GM21737 (cell line): ENCODE measurements at regions not wholly inside any gene's neighbourhood (a gene's known extent, or its start where the extent isn't known, plus 50 kb on each side); places are given as distances from the start of the nearest gene placed in this dataset.
"Not testable (repeated sequence)": the region's sequence is repeated elsewhere in the genome, so short reads cannot be mapped to it uniquely, and the experiment has no call there.

Source experiments
- ATAC-seq: cut with Tn5 transposase; IDR thresholded peaks from one replicate; pipeline ENCODE4 v1.9.1; 2021; ENCODE audit warnings: mild to moderate bottlenecking, moderate library complexity; ENCODE audit not compliant: unreplicated experiment

GRCh38 chr11:8772571-8773519 lies 90.3 kb downstream of the RPL27A start:
- no peak for ATAC-seq

- no peak for ATAC-seq
Observed at GRCh38 chr11:8773916-8774539, 91.4 kb downstream of the RPL27A start.

GRCh38 chr11:8774916-8775315 lies 92.3 kb downstream of the RPL27A start:
- not testable (repeated sequence) for ATAC-seq

GRCh38 chr11:8775332-8775731 lies 92.7 kb downstream of the RPL27A start:
- ATAC-seq = no peak

GRCh38 chr11:8775734-8776133 lies 93.1 kb downstream of the RPL27A start:
- no peak for ATAC-seq

- no peak for ATAC-seq
Observed at GRCh38 chr11:8776209-8776608, 93.6 kb downstream of the RPL27A start.

- ATAC-seq = no peak
Observed at GRCh38 chr11:8777907-8778767, 95.5 kb downstream of the RPL27A start.

- no peak for ATAC-seq
Observed at GRCh38 chr11:8779107-8779506, 96.5 kb downstream of the RPL27A start.

GRCh38 chr11:8779732-8780131 lies 97.1 kb downstream of the RPL27A start:
- ATAC-seq = no peak

GRCh38 chr11:8784954-8785353 lies 102.4 kb downstream of the RPL27A start:
- no peak for ATAC-seq

- ATAC-seq = no peak
Observed at GRCh38 chr11:8785457-8785856, 102.9 kb downstream of the RPL27A start.

GRCh38 chr11:8785998-8786397 lies 103.4 kb downstream of the RPL27A start:
- ATAC-seq = no peak

GRCh38 chr11:8786933-8787332 lies 104.3 kb downstream of the RPL27A start:
- no peak for ATAC-seq

GRCh38 chr11:8787372-8787771 lies 104.8 kb downstream of the RPL27A start:
- no peak for ATAC-seq

- no peak for ATAC-seq
Observed at GRCh38 chr11:8788616-8789015, 106.0 kb downstream of the RPL27A start.

GRCh38 chr11:8789864-8790263 lies 107.3 kb downstream of the RPL27A start:
- ATAC-seq = no peak

- no peak for ATAC-seq
Observed at GRCh38 chr11:8790968-8791367, 108.4 kb downstream of the RPL27A start.

- ATAC-seq = no peak
Observed at GRCh38 chr11:8792710-8793109, 110.1 kb downstream of the RPL27A start.

GRCh38 chr11:8793114-8793777 lies 110.7 kb downstream of the RPL27A start:
- no peak for ATAC-seq

GRCh38 chr11:8794126-8794525 lies 111.5 kb downstream of the RPL27A start:
- no peak for ATAC-seq

- ATAC-seq = no peak
Observed at GRCh38 chr11:8794677-8795103, 112.1 kb downstream of the RPL27A start.
